AG20443 (cell line): ENCODE measurements at regions not wholly inside any gene's neighbourhood (a gene's known extent, or its start where the extent isn't known, plus 50 kb on each side); places are given as distances from the start of the nearest gene placed in this dataset.

Experiments
- DNase-seq: peaks from one replicate; pipeline ENCODE4 v3.0.0; 2012; ENCODE audit warnings: low spot score, mixed read lengths

GRCh38 chr2:139946690-139947089 lies 1166.5 kb upstream of the NXPH2 start:
- no peak for DNase-seq

- no peak for DNase-seq
Observed at GRCh38 chr2:139940686-139941085, 1160.5 kb upstream of the NXPH2 start.

- no peak for DNase-seq
Observed at GRCh38 chr2:139925903-139926302, 1145.7 kb upstream of the NXPH2 start.

GRCh38 chr2:139924070-139924469 lies 1143.9 kb upstream of the NXPH2 start:
- no peak for DNase-seq

GRCh38 chr2:139918982-139919381 lies 1138.8 kb upstream of the NXPH2 start:
- DNase-seq: no peak

- no peak for DNase-seq
Observed at GRCh38 chr2:139917690-139918384, 1137.6 kb upstream of the NXPH2 start.

- DNase-seq: no peak
Observed at GRCh38 chr2:139916822-139917221, 1136.6 kb upstream of the NXPH2 start.

GRCh38 chr2:139911160-139911559 lies 1131.0 kb upstream of the NXPH2 start:
- no peak for DNase-seq

- DNase-seq: no peak
Observed at GRCh38 chr2:139909136-139909535, 1128.9 kb upstream of the NXPH2 start.

- DNase-seq: no peak
Observed at GRCh38 chr2:139905624-139906023, 1125.4 kb upstream of the NXPH2 start.

GRCh38 chr2:139891636-139892035 lies 1111.4 kb upstream of the NXPH2 start:
- no peak for DNase-seq

GRCh38 chr2:139885921-139886498 lies 1105.8 kb upstream of the NXPH2 start:
- DNase-seq: no peak

- DNase-seq: no peak
Observed at GRCh38 chr2:139876964-139877363, 1096.8 kb upstream of the NXPH2 start.

GRCh38 chr2:139876321-139876720 lies 1096.1 kb upstream of the NXPH2 start:
- no peak for DNase-seq

- DNase-seq: no peak
Observed at GRCh38 chr2:139872503-139872902, 1092.3 kb upstream of the NXPH2 start.

GRCh38 chr2:139872032-139872431 lies 1091.8 kb upstream of the NXPH2 start:
- DNase-seq: no peak

- no peak for DNase-seq
Observed at GRCh38 chr2:139867601-139868226, 1087.5 kb upstream of the NXPH2 start.

- DNase-seq: no peak
Observed at GRCh38 chr2:139864821-139865302, 1084.7 kb upstream of the NXPH2 start.

GRCh38 chr2:139854769-139855483 lies 1074.7 kb upstream of the NXPH2 start:
- no peak for DNase-seq

- no peak for DNase-seq
Observed at GRCh38 chr2:139850254-139850890, 1070.2 kb upstream of the NXPH2 start.

- no peak for DNase-seq
Observed at GRCh38 chr2:139836769-139837168, 1056.6 kb upstream of the NXPH2 start.

GRCh38 chr2:139835101-139835500 lies 1054.9 kb upstream of the NXPH2 start:
- DNase-seq: no peak
